ENCODE measurements at regions not wholly inside any gene's neighbourhood (a gene's known extent, or its start where the extent isn't known, plus 50 kb on each side); places are given as distances from the start of the nearest gene placed in this dataset.

DNA sequence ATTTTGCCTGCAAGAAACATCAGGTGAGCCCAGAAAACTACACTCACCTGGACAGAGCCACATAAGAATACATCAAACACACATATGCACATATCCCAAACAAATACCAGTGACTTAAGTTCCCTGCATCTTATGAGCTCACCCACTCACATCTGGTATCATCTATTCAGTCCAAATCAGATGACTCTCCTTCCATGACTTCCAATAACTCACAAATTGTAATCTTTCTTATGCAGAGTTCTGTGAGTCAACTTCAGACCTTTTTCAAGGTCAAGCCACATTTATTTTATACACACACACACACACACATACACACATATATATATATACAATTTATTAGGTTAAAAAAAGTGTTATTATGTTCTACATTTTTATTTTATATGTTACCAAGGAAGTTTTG lies 1711.9 kb upstream of the CDH9 start:
- H3K27ac ChIP-seq = no peak overlapping the region
- TF ChIP-seq, protein P1, sequence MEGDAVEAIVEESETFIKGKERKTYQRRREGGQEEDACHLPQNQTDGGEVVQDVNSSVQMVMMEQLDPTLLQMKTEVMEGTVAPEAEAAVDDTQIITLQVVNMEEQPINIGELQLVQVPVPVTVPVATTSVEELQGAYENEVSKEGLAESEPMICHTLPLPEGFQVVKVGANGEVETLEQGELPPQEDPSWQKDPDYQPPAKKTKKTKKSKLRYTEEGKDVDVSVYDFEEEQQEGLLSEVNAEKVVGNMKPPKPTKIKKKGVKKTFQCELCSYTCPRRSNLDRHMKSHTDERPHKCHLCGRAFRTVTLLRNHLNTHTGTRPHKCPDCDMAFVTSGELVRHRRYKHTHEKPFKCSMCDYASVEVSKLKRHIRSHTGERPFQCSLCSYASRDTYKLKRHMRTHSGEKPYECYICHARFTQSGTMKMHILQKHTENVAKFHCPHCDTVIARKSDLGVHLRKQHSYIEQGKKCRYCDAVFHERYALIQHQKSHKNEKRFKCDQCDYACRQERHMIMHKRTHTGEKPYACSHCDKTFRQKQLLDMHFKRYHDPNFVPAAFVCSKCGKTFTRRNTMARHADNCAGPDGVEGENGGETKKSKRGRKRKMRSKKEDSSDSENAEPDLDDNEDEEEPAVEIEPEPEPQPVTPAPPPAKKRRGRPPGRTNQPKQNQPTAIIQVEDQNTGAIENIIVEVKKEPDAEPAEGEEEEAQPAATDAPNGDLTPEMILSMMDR (conservative IDR thresholded peaks at IDR 0.05) = no peak

DNA sequence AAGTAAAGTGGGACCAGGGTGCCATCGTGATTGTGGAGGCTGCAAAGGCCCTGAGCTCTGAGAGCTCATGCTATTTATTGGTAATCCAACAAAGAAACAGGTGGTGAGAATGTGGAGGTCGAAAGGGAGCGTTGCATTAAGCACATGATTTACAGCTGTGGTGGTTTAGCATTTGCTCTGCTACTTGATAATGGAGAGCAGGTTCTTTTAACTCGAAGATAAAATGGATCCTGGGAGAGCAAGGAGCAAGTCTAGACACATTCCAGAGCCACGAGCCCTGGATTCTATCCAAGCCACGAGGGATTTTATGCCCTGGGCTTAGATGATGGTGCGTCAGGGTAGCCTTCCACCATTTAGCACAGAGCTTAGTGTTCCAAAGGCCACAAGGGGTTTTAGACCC lies 1710.1 kb upstream of the CDH9 start:
- TF ChIP-seq, protein P1 (conservative IDR thresholded peaks at IDR 0.05) = no peak
- H3K27ac ChIP-seq = no peak overlapping the region

DNA sequence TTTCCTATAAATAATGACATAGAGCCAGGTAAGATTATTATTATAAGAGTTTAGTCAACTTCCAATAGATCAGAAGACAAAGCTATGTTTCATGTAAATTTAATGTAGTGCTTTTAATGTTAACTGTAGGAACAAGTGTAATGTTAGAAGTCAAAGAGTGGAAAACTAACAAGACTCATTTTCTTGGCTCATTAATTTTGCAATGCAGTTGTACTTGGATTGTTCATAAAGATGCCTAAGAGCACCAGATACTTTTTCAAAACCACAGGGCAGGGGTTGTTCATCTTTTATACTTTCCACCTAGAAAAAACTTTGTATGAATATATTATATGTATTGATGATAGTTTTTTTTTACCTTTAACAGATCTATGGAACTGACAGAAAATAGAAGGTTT lies 1705.3 kb upstream of the CDH9 start:
- TF ChIP-seq, protein P1 (conservative IDR thresholded peaks at IDR 0.05) = no peak
- no peak overlapping the region for H3K27ac ChIP-seq

DNA sequence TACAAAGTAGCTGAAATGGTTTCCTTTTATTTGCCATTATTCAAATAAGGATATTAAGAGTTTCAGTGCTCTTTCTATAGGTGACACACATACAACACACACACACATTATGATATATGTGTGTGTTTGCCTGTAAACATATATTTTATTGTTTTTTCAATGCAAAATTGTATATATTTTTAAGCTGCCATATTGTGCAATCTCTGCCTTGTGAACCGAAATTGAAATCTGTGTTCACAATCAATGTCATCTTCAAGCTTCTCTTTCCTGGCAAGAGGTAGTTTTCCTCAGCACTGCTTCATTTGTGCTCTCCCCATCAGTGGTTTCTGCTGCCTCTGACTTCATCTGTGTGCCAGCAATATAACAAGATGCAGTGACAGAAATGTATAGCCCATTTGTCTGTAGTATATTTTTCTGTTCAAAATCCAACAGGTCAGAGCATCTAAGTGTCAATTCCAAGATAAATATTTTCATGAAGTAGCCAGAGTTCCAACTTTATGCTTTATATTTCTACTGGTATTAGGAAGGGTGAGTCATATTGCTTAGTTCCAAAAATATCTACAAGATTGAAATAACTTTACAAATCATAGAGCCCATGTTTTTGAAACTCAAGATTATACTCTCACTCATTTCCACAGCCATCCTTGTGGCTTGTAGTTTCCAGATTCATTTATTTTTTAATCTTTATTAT lies 1704.8 kb upstream of the CDH9 start:
- H3K27ac ChIP-seq = no peak overlapping the region
- TF ChIP-seq, protein P1 (conservative IDR thresholded peaks at IDR 0.05) = no peak

DNA sequence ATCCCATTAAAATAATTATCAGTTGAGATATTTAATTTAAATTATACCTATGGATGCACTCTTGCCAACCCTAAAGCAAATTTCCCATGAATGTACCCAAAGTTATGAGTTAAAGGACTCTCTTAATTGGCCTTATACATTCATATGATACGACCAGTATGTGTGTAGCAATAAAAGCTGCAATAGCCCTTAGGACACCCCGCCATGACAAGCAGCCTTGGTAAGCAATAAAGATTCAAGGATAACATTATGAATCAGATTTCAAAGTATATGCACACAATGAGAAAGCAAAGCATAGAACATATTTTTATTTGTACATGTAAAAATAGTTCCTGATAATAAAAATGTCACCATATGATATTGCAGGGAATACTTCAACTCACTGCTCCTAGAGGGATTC lies 1699.3 kb upstream of the CDH9 start:
- H3K27ac ChIP-seq = no peak overlapping the region
- TF ChIP-seq, protein P1 (conservative IDR thresholded peaks at IDR 0.05) = no peak

DNA sequence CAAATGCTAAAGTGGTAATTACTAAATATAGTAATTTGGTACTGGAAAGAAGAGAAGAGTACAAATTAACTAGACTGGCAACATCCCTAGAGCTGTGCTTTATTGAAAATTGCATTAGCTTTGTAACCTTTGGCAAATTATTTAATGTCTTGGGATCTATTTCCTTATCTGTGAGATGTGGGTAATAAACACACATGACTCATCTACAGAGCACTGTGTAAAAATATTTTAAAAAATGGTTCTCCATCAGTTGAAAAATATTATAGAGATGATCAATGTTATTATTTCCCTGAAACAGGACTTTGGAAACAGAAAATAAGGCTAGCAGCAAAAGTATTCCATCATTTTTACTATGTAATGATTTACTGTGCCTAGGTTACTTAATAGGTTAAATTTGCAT lies 1698.8 kb upstream of the CDH9 start:
- TF ChIP-seq, protein P1 (conservative IDR thresholded peaks at IDR 0.05) = no peak
- no peak overlapping the region for H3K27ac ChIP-seq

DNA sequence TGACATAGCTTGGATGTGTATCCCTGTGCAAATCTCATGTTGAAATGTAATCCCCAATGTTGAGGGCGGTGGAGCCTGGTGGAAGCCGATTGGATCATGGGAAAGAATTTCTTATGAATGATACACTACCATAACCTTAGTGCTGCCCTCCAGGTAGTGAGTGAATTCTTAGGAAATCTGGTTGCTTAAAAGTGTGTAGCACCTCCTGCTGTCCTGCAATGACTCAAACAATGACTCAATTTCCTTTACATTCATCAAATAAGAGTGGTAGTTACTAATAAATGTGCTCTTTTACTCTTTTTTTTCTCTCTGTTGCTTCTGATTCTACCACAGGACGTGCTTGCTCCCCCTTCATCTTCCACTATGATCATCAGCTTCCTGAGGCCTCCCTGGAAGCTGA lies 1696.0 kb upstream of the CDH9 start:
- no peak overlapping the region for H3K27ac ChIP-seq
- TF ChIP-seq, protein P1 (conservative IDR thresholded peaks at IDR 0.05) = no peak

Data from VCaP (cell line).